Testis (tissue), 2 donors: ENCODE measurements at regions not wholly inside any gene's neighbourhood (a gene's known extent, or its start where the extent isn't known, plus 50 kb on each side); places are given as distances from the start of the nearest gene placed in this dataset.

ENCODE experiments used
- POLR2A ChIP-seq: fragments of 450-650 bp; IDR thresholded peaks from one replicate; pipeline ENCODE4 v1.6.1; 2017; ENCODE audit warnings: antibody characterized with exemption, mild to moderate bottlenecking, moderate library complexity
- TF ChIP-seq, protein P1 (sequence below), 3 experiments: fragments of 450-650 bp in 2 of 3; fragments of 200-600 bp in 1 of 3; sonication (generic) in 1 of 3; IDR thresholded peaks; one replicate each; pipeline ENCODE4 v1.5.1; 2016 to 2019; ENCODE audit warnings: antibody characterized with exemption in 3 of 3, mild to moderate bottlenecking in 2 of 3, moderate library complexity in 1 of 3

DNA sequence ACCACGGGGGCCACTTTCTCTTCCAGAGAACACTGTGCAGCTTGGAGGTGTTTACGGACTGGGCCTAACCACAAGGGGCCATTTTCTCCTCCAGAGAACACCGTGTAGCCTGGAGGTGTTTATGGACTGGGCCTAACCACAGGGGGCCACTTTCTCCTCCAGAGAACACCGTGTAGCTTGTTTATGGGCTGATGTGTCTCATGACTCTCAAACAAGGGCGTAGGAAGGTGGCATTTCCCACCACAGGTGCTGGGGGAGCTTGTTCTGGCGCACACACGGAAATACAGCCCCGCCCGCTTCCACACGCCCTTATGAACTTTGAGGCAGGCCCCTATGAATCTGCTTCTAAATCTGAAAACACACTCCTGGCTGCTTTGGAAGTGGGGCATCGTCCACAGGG, 174.6 kb upstream of the SFSWAP start:
- TF ChIP-seq, protein P1, sequence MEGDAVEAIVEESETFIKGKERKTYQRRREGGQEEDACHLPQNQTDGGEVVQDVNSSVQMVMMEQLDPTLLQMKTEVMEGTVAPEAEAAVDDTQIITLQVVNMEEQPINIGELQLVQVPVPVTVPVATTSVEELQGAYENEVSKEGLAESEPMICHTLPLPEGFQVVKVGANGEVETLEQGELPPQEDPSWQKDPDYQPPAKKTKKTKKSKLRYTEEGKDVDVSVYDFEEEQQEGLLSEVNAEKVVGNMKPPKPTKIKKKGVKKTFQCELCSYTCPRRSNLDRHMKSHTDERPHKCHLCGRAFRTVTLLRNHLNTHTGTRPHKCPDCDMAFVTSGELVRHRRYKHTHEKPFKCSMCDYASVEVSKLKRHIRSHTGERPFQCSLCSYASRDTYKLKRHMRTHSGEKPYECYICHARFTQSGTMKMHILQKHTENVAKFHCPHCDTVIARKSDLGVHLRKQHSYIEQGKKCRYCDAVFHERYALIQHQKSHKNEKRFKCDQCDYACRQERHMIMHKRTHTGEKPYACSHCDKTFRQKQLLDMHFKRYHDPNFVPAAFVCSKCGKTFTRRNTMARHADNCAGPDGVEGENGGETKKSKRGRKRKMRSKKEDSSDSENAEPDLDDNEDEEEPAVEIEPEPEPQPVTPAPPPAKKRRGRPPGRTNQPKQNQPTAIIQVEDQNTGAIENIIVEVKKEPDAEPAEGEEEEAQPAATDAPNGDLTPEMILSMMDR (IDR thresholded peaks at IDR 0.05), result no peak
- no peak for TF ChIP-seq POLR2A
